HG02981 (cell line): ENCODE measurements at regions not wholly inside any gene's neighbourhood (a gene's known extent, or its start where the extent isn't known, plus 50 kb on each side); places are given as distances from the start of the nearest gene placed in this dataset.

Source experiments
- ATAC-seq: cut with Tn5 transposase; IDR thresholded peaks from one replicate; pipeline ENCODE4 v1.9.1; 2021; ENCODE audit warnings: mild to moderate bottlenecking, moderate library complexity; ENCODE audit not compliant: unreplicated experiment

- ATAC-seq = no peak
These were observed 443.7 kb downstream of the GLRX3 start for GRCh38 chr10:130579913-130580312.

- ATAC-seq = no peak
These were observed 444.8 kb downstream of the GLRX3 start for GRCh38 chr10:130580975-130581374.

GRCh38 chr10:130587718-130588117 is 451.5 kb downstream of the GLRX3 start:
- ATAC-seq = no peak

- ATAC-seq = no peak
These were observed 469.8 kb downstream of the GLRX3 start for GRCh38 chr10:130606001-130606405.

- no peak for ATAC-seq
These were observed 471.2 kb downstream of the GLRX3 start for GRCh38 chr10:130607366-130607765.

- ATAC-seq = no peak
These were observed 475.0 kb downstream of the GLRX3 start for GRCh38 chr10:130611239-130611638.

GRCh38 chr10:130615457-130615856 is 479.3 kb downstream of the GLRX3 start:
- ATAC-seq = no peak

- ATAC-seq = no peak
These were observed 481.8 kb downstream of the GLRX3 start for GRCh38 chr10:130617985-130618384.

GRCh38 chr10:130618647-130619046 is 482.5 kb downstream of the GLRX3 start:
- no peak for ATAC-seq

GRCh38 chr10:130621231-130621775 is 485.1 kb downstream of the GLRX3 start:
- ATAC-seq = no peak

- no peak for ATAC-seq
These were observed 487.6 kb downstream of the GLRX3 start for GRCh38 chr10:130623680-130624267.

GRCh38 chr10:130627346-130628045 is 491.3 kb downstream of the GLRX3 start:
- no peak for ATAC-seq

GRCh38 chr10:130630135-130630534 is 493.9 kb downstream of the GLRX3 start:
- ATAC-seq = no peak

GRCh38 chr10:130631142-130632096 is 495.2 kb downstream of the GLRX3 start:
- no peak for ATAC-seq

- no peak for ATAC-seq
These were observed 498.6 kb downstream of the GLRX3 start for GRCh38 chr10:130634816-130635215.

- ATAC-seq = no peak
These were observed 499.3 kb downstream of the GLRX3 start for GRCh38 chr10:130635528-130635927.

- ATAC-seq = no peak
These were observed 500.2 kb downstream of the GLRX3 start for GRCh38 chr10:130636313-130636930.

- ATAC-seq = no peak
These were observed 501.0 kb downstream of the GLRX3 start for GRCh38 chr10:130637089-130637676.

GRCh38 chr10:130638991-130639390 is 502.8 kb downstream of the GLRX3 start:
- no peak for ATAC-seq

- ATAC-seq = no peak
These were observed 506.7 kb downstream of the GLRX3 start for GRCh38 chr10:130642926-130643325.
